HT-29 (cell line): ENCODE measurements at regions not wholly inside any gene's neighbourhood (a gene's known extent, or its start where the extent isn't known, plus 50 kb on each side); places are given as distances from the start of the nearest gene placed in this dataset.
"Not testable (repeated sequence)": the region's sequence is repeated elsewhere in the genome, so short reads cannot be mapped to it uniquely, and the experiment has no call there.

Experiments used
- DNase-seq: peaks from one replicate; pipeline ENCODE4 v3.0.0-alpha.2; 2015; ENCODE audit warnings: low spot score

- not testable (repeated sequence) for DNase-seq
Observed at GRCh38 chr3:187475613-187476012, 107.4 kb downstream of the RTP4 start.

- no peak for DNase-seq
Observed at GRCh38 chr3:187473778-187474406, 105.7 kb downstream of the RTP4 start.

- not testable (repeated sequence) for DNase-seq
Observed at GRCh38 chr3:187466306-187466705, 98.1 kb downstream of the RTP4 start.

GRCh38 chr3:187465503-187465902 is 97.3 kb downstream of the RTP4 start:
- no peak for DNase-seq

GRCh38 chr3:187464682-187465081 is 96.5 kb downstream of the RTP4 start:
- DNase-seq, result no peak

GRCh38 chr3:187458921-187459320 is 90.7 kb downstream of the RTP4 start:
- no peak for DNase-seq

GRCh38 chr3:187458383-187458782 is 90.2 kb downstream of the RTP4 start:
- no peak for DNase-seq

GRCh38 chr3:187456250-187456649 is 88.1 kb downstream of the RTP4 start:
- DNase-seq, result no peak

- no peak for DNase-seq
Observed at GRCh38 chr3:187454085-187454815, 86.1 kb downstream of the RTP4 start.

GRCh38 chr3:187450431-187451190 is 82.4 kb downstream of the RTP4 start:
- DNase-seq, result no peak

GRCh38 chr3:187448674-187449073 is 80.5 kb downstream of the RTP4 start:
- DNase-seq, result no peak

GRCh38 chr3:187447737-187448136 is 79.6 kb downstream of the RTP4 start:
- DNase-seq, result no peak

GRCh38 chr3:187445356-187445755 is 77.2 kb downstream of the RTP4 start:
- DNase-seq, result no peak

- no peak for DNase-seq
Observed at GRCh38 chr3:187434524-187434923, 66.3 kb downstream of the RTP4 start.

- DNase-seq, result no peak
Observed at GRCh38 chr3:187430576-187430975, 62.4 kb downstream of the RTP4 start.
